ENCODE measurements at regions not wholly inside any gene's neighbourhood (a gene's known extent, or its start where the extent isn't known, plus 50 kb on each side); places are given as distances from the start of the nearest gene placed in this dataset.
A peak's percentile ranks its signal among the peaks of the same experiment; 100 is the strongest.

DNA sequence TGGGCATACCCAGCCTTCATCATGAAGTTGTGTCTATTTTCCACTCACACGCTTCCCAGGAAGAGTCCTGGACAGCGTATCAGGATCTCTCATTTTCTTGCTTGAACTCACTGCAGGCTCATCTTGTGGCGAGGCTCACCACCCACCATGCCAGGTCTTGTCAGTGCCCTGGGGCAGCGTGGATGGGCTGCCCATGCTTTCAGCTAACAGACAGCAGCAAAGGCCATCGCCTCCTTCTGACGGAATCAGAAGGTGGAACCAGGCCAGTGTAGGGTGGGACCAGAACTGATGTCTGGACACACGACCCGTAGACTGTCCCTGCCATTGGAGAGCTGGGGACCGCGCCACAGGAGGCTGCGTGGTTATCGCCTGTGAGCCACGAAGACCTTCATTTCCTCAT is 169.4 kb downstream of the FOXL1 start:
- Mint-ChIP-seq H3K27me3 (ENCODE audit: low read depth) (no peaks in the 10 kb centered on the region), H3K36me3 (ENCODE audit: low read depth) (no peaks in the 10 kb centered on the region), H3K4me3 (no peak overlapping the region), H3K27ac (no peak overlapping the region), H3K4me1 (ENCODE audit: low read depth) (no peaks in the 10 kb centered on the region), H3K9me3 (ENCODE audit: insufficient read depth) (no peaks in the 10 kb centered on the region)
- ATAC-seq (no peak), DNase-seq (no peak)
- ChIA-PET CTCF (no interaction called here), POLR2A (no interaction called here)

DNA sequence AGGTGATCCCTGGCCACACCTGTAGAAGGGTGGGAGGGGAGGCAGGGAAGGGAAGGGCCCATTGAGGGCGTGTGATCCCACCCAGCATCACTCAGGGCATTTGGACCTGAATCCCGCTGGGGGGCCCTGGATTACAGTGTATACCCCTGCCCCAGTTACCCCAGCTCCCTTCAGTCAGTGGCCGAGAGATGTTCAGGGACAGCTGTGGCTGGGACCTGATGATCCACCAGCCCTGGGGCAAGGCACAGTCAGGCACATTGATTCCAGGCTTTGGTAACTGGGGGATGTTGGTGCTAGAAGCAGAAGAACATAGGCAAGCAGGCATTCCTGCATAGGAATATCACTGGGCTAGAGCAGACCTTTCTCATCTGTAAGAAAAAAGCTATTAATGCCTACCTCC is 170.3 kb downstream of the FOXL1 start:
- Mint-ChIP-seq H3K4me3 (no peak overlapping the region), H3K27me3 (ENCODE audit: low read depth) (no peaks in the 10 kb centered on the region), H3K4me1 (ENCODE audit: low read depth) (no peaks in the 10 kb centered on the region), H3K36me3 (ENCODE audit: low read depth) (no peaks in the 10 kb centered on the region), H3K27ac (no peak overlapping the region), H3K9me3 (ENCODE audit: insufficient read depth) (no peaks in the 10 kb centered on the region)
- ATAC-seq: no peak
- ChIA-PET POLR2A (no interaction called here), CTCF (no interaction called here)
- DNase-seq: no peak

DNA sequence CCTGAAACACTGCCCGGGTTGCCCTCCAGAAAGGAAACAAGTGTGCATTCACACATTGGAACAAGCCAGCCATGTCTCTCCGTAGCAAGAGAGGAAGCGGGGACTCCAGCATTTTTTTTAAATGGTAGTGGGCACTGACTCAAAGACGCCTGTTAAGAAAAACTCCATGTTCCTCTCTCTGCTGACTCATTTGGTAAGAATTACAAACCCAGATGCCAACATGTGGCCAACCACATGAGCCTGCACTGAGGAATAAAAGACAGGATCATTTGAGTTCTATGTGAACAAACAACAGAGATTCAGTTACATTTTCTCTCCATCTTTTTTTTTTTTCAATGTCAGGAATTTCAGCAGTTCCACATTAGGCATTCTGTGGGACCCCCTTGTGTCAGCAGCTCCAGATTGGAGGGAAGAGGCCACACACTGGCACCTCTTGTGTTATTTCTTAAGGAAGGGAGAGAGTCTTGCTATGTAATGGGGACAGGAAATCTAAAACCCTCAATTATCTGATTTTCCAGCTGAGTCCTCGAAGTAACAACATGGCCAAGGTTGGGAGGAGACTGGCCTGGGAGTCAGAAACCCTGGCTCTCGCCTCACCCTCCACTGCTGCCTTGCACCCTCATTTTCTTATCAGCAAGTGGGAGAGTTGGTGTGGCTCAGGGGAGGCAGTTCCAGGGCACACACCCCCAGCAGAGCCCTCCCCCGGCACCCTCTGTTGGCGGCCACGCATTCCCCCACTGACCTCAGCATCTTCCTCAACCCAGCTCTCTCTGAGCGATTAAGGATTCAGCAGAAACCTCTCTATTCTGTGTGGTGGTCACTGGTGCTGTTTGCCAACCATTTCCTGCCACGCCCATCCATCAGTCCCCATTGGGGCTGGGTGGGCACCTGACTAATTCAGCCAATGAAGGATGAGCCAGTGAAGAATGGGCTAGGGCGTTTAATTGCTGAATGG is 173.0 kb downstream of the FOXL1 start:
- H3K9me3 Mint-ChIP-seq (ENCODE audit: insufficient read depth): no peaks in the 10 kb centered on the region
- no peak overlapping the region for H3K27ac Mint-ChIP-seq
- H3K36me3 Mint-ChIP-seq (ENCODE audit: low read depth): no peaks in the 10 kb centered on the region
- no peaks in the 10 kb centered on the region for H3K27me3 Mint-ChIP-seq (ENCODE audit: low read depth)
- ChIA-PET POLR2A (interaction anchor here (0.6 kb wide), 1 partner anchor 10 kb away, joined by 3 read pairs; no protein-coding TSS in a partner anchor), CTCF (no interaction called here)
- DNase-seq (no peak), ATAC-seq (no peak)
- no peaks in the 10 kb centered on the region for H3K4me1 Mint-ChIP-seq (ENCODE audit: low read depth)
- H3K4me3 Mint-ChIP-seq: no peak overlapping the region

DNA sequence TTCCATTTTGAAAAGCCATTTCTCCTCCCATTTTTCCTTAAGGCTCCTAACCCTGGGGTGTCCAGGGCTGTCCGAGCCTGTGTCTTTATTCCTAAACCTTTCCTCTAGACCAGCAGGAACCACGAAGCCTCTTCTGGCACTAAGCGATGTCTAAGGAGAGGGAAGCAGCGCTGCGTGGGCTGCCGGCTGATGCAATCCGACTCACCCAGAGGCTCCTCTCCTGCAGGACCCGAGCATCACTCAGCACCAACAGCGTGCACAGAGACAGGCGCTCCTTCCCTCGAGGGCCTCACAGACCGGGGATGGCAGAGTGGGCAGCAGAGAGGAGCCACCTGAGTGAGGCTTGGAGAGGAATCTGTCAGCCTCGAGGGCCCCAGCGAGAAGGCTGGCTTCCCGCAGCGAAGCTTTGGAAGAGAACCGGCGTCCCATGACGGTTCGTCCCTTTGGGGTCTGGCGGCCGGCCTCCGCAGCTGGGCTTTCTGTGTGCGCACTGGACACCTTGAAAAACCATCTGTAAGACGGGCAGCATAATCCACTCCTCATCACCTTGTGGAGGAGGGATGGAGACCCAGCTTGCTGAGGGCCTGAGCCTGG is 174.3 kb downstream of the FOXL1 start:
- Mint-ChIP-seq H3K36me3 (ENCODE audit: low read depth) (no peaks in the 10 kb centered on the region), H3K27ac (no peak overlapping the region), H3K4me1 (ENCODE audit: low read depth) (peaks cover 4% of the 10 kb centered on the region), H3K27me3 (ENCODE audit: low read depth) (peaks cover 4% of the 10 kb centered on the region), H3K9me3 (ENCODE audit: insufficient read depth) (no peaks in the 10 kb centered on the region), H3K4me3 (no peak overlapping the region)
- ATAC-seq (no peak), DNase-seq (no peak)
- ChIA-PET POLR2A (no interaction called here), CTCF (no interaction called here)

DNA sequence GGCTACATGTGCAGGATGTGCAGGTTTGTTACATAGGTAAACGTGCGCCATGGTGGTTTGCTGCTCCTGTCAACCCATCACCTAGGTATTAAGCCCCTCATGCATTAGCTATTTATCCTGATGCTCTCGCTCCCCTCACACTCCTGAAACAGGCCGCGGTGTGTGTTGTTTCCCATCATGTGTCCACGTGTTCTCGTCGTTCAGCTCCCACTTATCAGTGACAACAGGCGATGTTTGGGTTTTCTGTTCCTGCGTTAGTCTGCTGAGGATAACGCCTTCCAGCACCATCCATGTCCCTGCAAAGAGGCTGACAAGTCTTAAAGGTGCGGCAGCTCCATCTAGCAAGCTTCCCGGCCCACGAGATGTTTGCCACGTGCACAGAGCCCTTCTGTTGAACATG is 175.1 kb downstream of the FOXL1 start:
- CTCF ChIA-PET: no interaction called here
- POLR2A ChIA-PET: no interaction called here

DNA sequence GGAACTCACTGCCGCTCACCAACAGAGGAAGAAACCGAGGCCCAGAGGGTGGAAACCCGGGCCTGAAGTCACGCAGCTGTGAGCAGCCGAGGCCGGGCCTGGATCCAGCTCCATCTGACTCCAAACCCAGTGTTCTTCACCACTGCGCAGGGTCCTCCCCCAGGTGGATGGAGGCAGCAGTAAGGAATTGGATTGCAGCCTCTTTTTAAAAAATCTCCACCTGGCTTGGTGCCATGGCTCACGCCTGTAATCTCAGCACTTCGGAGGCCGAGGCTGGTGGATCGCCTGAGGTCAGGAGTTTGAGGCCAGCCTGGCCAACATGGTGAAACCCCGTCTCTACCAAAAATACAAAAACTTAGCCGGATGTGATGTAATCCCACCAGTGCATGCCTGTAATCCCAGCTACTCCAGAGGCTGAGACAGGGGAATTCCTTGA is 177.2 kb downstream of the FOXL1 start:
- DNase-seq: no peak
- ChIA-PET POLR2A (no interaction called here), CTCF (no interaction called here)
- no peak overlapping the region for H3K27ac Mint-ChIP-seq
- H3K9me3 Mint-ChIP-seq (ENCODE audit: insufficient read depth): no peaks in the 10 kb centered on the region
- no peak for ATAC-seq
- H3K4me1 Mint-ChIP-seq (ENCODE audit: low read depth): peaks cover 4% of the 10 kb centered on the region
- no peak overlapping the region for H3K4me3 Mint-ChIP-seq
- H3K27me3 Mint-ChIP-seq (ENCODE audit: low read depth): peaks cover 8% of the 10 kb centered on the region
- H3K36me3 Mint-ChIP-seq (ENCODE audit: low read depth): no peaks in the 10 kb centered on the region

More for the DNA sequence above, 175.1 kb downstream of the FOXL1 start:
- Mint-ChIP-seq H3K9me3 (ENCODE audit: insufficient read depth) (no peaks in the 10 kb centered on the region), H3K27ac (no peak overlapping the region), H3K36me3 (ENCODE audit: low read depth) (no peaks in the 10 kb centered on the region), H3K4me3 (no peak overlapping the region), H3K27me3 (ENCODE audit: low read depth) (peaks cover 4% of the 10 kb centered on the region), H3K4me1 (ENCODE audit: low read depth) (peaks cover 4% of the 10 kb centered on the region)
- DNase-seq (no peak), ATAC-seq (no peak)

DNA sequence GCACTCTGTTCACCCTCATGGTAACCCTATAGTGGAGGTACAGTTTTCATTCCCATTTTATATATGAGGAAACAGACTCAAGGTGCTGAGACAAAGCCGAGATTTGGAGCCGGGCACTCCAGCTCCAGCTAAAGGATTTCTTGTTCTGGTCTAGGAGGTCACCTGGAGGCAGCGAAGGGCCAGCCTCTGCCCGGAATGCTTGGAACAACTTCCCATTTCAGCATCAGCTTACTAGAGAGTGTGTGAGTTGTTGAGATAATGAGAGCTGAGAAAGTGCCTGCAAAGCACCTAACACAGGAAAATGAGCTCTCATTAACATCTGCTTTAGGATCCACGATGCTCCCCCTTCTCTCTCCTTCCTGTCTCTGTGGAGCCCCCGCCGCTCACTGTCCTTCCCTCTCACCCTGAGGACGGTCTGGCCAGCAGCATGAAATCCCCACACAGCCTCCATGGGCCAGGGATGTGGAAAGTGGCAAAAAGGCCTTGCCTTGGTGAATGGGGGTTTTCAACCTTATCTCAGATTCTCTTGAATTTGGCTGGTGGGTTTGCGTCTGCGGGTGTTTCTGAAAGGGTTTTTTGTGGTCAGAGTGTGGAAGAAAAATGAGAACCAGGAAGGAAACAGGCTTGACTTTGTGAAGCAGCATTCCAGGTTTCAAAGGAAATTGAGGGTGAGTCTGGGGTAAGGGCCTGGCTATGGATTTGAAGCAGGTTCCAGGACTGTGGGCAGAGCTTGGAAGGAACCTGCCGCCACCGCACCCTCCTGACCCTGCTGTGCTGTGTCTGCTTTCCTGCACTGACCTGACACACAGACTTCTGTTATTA is 178.7 kb downstream of the FOXL1 start:
- Mint-ChIP-seq H3K27ac (no peak overlapping the region), H3K4me3 (no peak overlapping the region), H3K27me3 (ENCODE audit: low read depth) (peaks cover 9% of the 10 kb centered on the region), H3K36me3 (ENCODE audit: low read depth) (no peaks in the 10 kb centered on the region), H3K4me1 (ENCODE audit: low read depth) (peaks cover 4% of the 10 kb centered on the region), H3K9me3 (ENCODE audit: insufficient read depth) (no peaks in the 10 kb centered on the region)
- POLR2A ChIA-PET: no interaction called here
- no peak for ATAC-seq
- CTCF ChIA-PET: no interaction called here
- DNase-seq: no peak

DNA sequence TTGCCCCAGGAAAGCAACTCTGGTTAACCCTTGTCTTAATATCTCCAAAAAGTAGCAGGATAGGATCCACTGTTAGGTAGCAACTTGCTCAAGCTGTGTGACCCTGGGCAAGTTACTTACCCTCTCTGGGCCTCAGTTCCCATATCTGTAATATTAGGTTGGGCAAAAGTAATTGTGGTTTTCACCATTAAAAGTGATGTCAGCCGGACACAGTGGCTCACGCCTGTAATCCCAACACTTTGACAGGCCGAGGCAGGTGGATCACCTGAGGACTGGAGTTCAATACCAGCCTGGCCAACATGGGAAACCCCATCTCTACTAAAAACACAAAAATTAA is 179.3 kb downstream of the FOXL1 start:
- Mint-ChIP-seq H3K4me1 (ENCODE audit: low read depth) (peaks cover 4% of the 10 kb centered on the region), H3K27me3 (ENCODE audit: low read depth) (peaks cover 11% of the 10 kb centered on the region), H3K36me3 (ENCODE audit: low read depth) (no peaks in the 10 kb centered on the region), H3K4me3 (no peak overlapping the region), H3K9me3 (ENCODE audit: insufficient read depth) (no peaks in the 10 kb centered on the region), H3K27ac (no peak overlapping the region)
- DNase-seq (no peak), ATAC-seq (no peak)
- ChIA-PET CTCF (no interaction called here), POLR2A (no interaction called here)

DNA sequence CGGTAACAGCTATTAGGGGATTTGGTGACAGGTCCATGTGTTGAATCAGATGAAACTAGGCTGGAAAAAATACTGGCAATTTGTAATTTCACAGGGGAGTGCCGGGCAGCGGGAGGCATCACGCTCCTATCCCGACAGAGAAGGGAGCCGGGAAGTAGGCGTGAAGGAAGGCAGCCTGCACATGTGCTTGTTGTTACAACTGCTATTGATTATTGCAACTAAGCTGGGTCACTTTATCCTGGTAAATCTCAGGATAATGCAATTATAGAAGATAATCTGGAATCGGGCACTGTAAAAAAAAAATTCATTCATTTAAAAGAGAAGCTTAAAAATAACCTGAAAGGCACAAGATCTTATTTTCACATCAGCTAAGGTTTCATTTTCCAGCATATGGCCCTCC is 180.6 kb downstream of the FOXL1 start:
- ATAC-seq (no peak), DNase-seq (no peak)
- Mint-ChIP-seq H3K27ac (no peak overlapping the region), H3K27me3 (ENCODE audit: low read depth) (peaks cover 11% of the 10 kb centered on the region), H3K9me3 (ENCODE audit: insufficient read depth) (no peaks in the 10 kb centered on the region), H3K4me1 (ENCODE audit: low read depth) (peaks cover 4% of the 10 kb centered on the region), H3K36me3 (ENCODE audit: low read depth) (no peaks in the 10 kb centered on the region), H3K4me3 (no peak overlapping the region)
- ChIA-PET POLR2A (no interaction called here), CTCF (no interaction called here)

DNA sequence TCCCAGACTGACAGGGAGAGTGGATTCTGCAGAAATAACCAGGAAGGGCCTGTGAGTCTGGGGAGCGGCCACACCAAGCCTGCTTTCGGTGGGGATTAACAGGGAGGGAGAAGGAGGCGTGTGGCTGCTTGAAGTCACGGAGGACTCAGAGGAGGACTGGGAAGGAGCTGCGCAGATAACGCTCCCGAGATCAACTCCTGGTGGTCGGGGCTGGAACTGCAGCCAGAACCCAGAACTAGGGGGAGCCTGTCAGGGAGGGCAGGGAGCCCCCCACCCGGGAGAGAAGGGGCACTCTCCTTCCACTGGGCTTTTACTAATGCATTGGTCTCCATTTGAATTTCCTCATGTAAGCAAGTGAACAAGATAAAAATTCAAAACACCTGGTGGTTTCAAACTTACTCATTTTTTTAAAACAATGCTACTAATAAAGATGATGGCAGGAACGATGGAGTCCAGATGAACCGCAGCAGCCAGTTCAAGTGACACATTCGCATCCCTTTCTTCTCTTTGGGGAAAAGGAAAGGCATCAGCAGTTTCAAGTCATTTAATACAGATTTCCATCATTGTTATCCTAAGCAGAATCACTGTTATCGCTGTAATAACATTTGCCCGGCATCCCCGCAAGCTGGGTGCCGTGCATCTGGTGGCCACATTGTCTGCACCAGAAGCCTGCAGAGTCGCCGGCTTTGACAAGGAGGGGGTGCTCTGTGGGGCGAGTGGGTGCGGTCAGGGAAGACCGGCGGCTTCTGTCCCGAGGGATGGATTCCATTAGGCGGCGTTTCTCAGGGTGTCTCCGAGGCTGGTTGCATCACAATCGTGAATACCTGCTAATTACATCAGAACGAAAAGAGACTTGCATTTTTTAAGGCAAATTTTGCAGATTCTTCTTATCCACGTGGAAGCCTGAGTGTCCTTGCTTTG is 183.0 kb downstream of the FOXL1 start:
- Mint-ChIP-seq H3K4me3 (no peak overlapping the region), H3K4me1 (ENCODE audit: low read depth) (peaks cover 4% of the 10 kb centered on the region), H3K9me3 (ENCODE audit: insufficient read depth) (no peaks in the 10 kb centered on the region), H3K27ac (no peak overlapping the region), H3K36me3 (ENCODE audit: low read depth) (no peaks in the 10 kb centered on the region), H3K27me3 (ENCODE audit: low read depth) (peaks cover 11% of the 10 kb centered on the region)
- DNase-seq: peak; percentile 50
- ChIA-PET POLR2A (no interaction called here), CTCF (interaction anchor here (0.7 to 1.2 kb wide), 2 partner anchors 197 to 301 kb away, joined by 4 to 6 read pairs; no protein-coding TSS in a partner anchor)
- peak; percentile 68 for ATAC-seq

DNA sequence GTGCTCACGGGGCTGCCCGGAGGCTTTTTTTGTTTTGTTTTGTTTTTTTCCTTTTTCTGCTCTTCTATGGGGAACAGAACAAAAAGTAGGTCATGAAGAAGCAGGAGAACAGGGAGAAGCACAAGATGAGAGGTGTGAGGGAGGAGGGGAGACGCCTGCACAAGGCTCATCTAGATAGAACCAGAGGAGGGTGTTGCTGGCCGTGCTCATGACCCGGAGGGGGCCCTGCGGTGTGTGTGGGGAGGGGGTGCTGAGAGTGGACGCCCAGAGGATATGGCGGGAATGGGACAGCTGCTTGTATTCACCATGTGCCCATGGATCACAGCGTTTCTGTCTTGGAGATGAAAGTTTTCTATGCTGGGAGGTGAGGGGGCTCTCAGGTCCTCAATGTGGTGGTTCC is 183.7 kb downstream of the FOXL1 start:
- ChIA-PET POLR2A (no interaction called here), CTCF (no interaction called here)
- no peaks in the 10 kb centered on the region for H3K9me3 Mint-ChIP-seq (ENCODE audit: insufficient read depth)
- H3K4me1 Mint-ChIP-seq (ENCODE audit: low read depth): peaks cover 3% of the 10 kb centered on the region
- no peak overlapping the region for H3K27ac Mint-ChIP-seq
- ATAC-seq: no peak
- H3K4me3 Mint-ChIP-seq: no peak overlapping the region
- H3K27me3 Mint-ChIP-seq (ENCODE audit: low read depth): peaks cover 11% of the 10 kb centered on the region
- no peaks in the 10 kb centered on the region for H3K36me3 Mint-ChIP-seq (ENCODE audit: low read depth)
- DNase-seq: no peak
